ENCODE measurements at regions not wholly inside any gene's neighbourhood (a gene's known extent, or its start where the extent isn't known, plus 50 kb on each side); places are given as distances from the start of the nearest gene placed in this dataset.

- Mint-ChIP-seq H3K27ac (ENCODE audit: low read depth, unreplicated experiment) (no peak overlapping the region), H3K9me3 (ENCODE audit: unreplicated experiment) (peaks cover 7% of the 10 kb centered on the region), H3K4me1 (ENCODE audit: insufficient read depth, unreplicated experiment) (no peaks in the 10 kb centered on the region), H3K36me3 (ENCODE audit: insufficient read depth, unreplicated experiment) (no peaks in the 10 kb centered on the region), H3K4me3 (ENCODE audit: unreplicated experiment) (no peak overlapping the region), H3K27me3 (ENCODE audit: insufficient read depth, unreplicated experiment) (no peaks in the 10 kb centered on the region)
- CTCF ChIA-PET, result no interaction called here
- POLR2A ChIA-PET, result interaction anchor here (1.0 kb wide), 1 partner anchor 12 kb away, joined by 3 read pairs; no protein-coding TSS in a partner anchor
- TF ChIP-seq, protein P1, sequence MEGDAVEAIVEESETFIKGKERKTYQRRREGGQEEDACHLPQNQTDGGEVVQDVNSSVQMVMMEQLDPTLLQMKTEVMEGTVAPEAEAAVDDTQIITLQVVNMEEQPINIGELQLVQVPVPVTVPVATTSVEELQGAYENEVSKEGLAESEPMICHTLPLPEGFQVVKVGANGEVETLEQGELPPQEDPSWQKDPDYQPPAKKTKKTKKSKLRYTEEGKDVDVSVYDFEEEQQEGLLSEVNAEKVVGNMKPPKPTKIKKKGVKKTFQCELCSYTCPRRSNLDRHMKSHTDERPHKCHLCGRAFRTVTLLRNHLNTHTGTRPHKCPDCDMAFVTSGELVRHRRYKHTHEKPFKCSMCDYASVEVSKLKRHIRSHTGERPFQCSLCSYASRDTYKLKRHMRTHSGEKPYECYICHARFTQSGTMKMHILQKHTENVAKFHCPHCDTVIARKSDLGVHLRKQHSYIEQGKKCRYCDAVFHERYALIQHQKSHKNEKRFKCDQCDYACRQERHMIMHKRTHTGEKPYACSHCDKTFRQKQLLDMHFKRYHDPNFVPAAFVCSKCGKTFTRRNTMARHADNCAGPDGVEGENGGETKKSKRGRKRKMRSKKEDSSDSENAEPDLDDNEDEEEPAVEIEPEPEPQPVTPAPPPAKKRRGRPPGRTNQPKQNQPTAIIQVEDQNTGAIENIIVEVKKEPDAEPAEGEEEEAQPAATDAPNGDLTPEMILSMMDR (IDR thresholded peaks at IDR 0.05; ENCODE audit: unreplicated experiment), result no peak
- DNase-seq (ENCODE audit: unreplicated experiment), result no peak
- intact Hi-C loops (cut with micrococcal nuclease), result no loop called here
- BruUV-seq (replicated peaks), result no TSS peak
These were observed 1288.4 kb upstream of the CADM2 start for GRCh38 chr3:83670416-83670815.

- H3K4me3 Mint-ChIP-seq (ENCODE audit: unreplicated experiment), result no peak overlapping the region
- no TSS peak for BruUV-seq (replicated peaks)
These were observed 1274.7 kb upstream of the CADM2 start for GRCh38 chr3:83683937-83684598.

DNA sequence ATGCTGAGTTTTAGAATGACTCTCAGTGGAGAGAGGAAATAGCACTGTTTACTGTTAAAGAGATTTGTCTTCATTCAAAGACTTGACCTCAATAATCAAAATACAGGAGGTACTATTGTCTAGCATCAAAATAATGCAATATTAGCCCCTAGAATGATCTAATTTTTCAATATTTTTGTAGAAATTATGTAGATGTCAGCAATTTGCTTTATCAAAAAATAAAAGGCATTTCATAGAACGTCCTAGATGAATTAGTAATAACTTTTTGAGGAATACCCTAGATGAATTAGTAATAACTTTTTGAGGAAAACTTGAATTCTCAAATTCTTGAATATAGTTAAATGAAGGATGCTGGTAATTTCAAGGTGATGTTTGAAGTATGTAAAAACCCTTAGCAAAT is 1252.1 kb upstream of the CADM2 start:
- DNase-seq (ENCODE audit: unreplicated experiment), result no peak
- Mint-ChIP-seq H3K4me1 (ENCODE audit: insufficient read depth, unreplicated experiment) (no peaks in the 10 kb centered on the region), H3K27me3 (ENCODE audit: insufficient read depth, unreplicated experiment) (no peaks in the 10 kb centered on the region), H3K27ac (ENCODE audit: low read depth, unreplicated experiment) (no peak overlapping the region), H3K9me3 (ENCODE audit: unreplicated experiment) (no peaks in the 10 kb centered on the region), H3K36me3 (ENCODE audit: insufficient read depth, unreplicated experiment) (no peaks in the 10 kb centered on the region), H3K4me3 (ENCODE audit: unreplicated experiment) (no peak overlapping the region)
- ChIA-PET POLR2A (no interaction called here), CTCF (interaction anchor here (1.0 kb wide), 1 partner anchor 19 kb away, joined by 3 read pairs; no protein-coding TSS in a partner anchor)
- TF ChIP-seq, protein P1 (IDR thresholded peaks at IDR 0.05; ENCODE audit: unreplicated experiment), result no peak
- BruUV-seq (replicated peaks), result no TSS peak
- intact Hi-C loops (cut with micrococcal nuclease), result no loop called here

More at GRCh38 chr3:83683937-83684598, 1274.7 kb upstream of the CADM2 start:
- no peak overlapping the region for H3K27ac Mint-ChIP-seq (ENCODE audit: low read depth, unreplicated experiment)
- H3K9me3 Mint-ChIP-seq (ENCODE audit: unreplicated experiment), result peaks cover 7% of the 10 kb centered on the region
- no peaks in the 10 kb centered on the region for H3K27me3 Mint-ChIP-seq (ENCODE audit: insufficient read depth, unreplicated experiment)
- CTCF ChIA-PET, result no interaction called here
- POLR2A ChIA-PET, result no interaction called here
- TF ChIP-seq, protein P1 (IDR thresholded peaks at IDR 0.05; ENCODE audit: unreplicated experiment), result no peak
- H3K4me1 Mint-ChIP-seq (ENCODE audit: insufficient read depth, unreplicated experiment), result no peaks in the 10 kb centered on the region
- H3K36me3 Mint-ChIP-seq (ENCODE audit: insufficient read depth, unreplicated experiment), result no peaks in the 10 kb centered on the region
- intact Hi-C loops (cut with micrococcal nuclease), result no loop called here
- no peak for DNase-seq (ENCODE audit: unreplicated experiment)

- no peak for DNase-seq (ENCODE audit: unreplicated experiment)
These were observed 1243.5 kb upstream of the CADM2 start for GRCh38 chr3:83715307-83715706.

More at GRCh38 chr3:83715307-83715706, 1243.5 kb upstream of the CADM2 start:
- intact Hi-C loops (cut with micrococcal nuclease), result loop anchor here (10.0 kb wide), 1 partner anchor 141 kb away; no protein-coding TSS in a partner anchor
- Mint-ChIP-seq H3K27ac (ENCODE audit: low read depth, unreplicated experiment) (no peak overlapping the region), H3K4me1 (ENCODE audit: insufficient read depth, unreplicated experiment) (peaks cover 6% of the 10 kb centered on the region), H3K4me3 (ENCODE audit: unreplicated experiment) (no peak overlapping the region), H3K9me3 (ENCODE audit: unreplicated experiment) (no peaks in the 10 kb centered on the region), H3K27me3 (ENCODE audit: insufficient read depth, unreplicated experiment) (no peaks in the 10 kb centered on the region), H3K36me3 (ENCODE audit: insufficient read depth, unreplicated experiment) (no peaks in the 10 kb centered on the region)
- CTCF ChIA-PET, result no interaction called here
- no TSS peak for BruUV-seq (replicated peaks)
- POLR2A ChIA-PET, result no interaction called here
- TF ChIP-seq, protein P1 (IDR thresholded peaks at IDR 0.05; ENCODE audit: unreplicated experiment), result no peak

Measured in MCF 10A (cell line).